ENCODE measurements at regions not wholly inside any gene's neighbourhood (a gene's known extent, or its start where the extent isn't known, plus 50 kb on each side); places are given as distances from the start of the nearest gene placed in this dataset.

DNA sequence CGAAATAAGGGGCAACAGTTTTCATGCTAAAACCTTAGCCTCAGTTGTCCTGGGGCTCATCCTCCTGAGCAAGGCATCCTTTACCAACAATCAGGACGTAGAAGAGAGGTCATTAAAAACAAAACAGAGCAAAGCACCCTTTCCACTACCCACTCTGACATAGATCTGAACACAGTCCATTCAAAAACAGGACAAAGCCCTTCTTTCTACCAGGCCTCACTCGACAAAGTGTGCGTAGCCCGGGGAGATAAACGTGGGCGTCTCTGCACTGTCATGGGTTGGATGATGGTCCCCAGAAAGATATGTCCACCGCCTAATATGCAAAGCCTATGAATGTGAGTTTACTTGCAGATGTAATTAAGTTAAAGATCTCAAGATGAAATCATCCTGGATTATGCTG is 60.6 kb upstream of the TAS2R1 start:
- DNase-seq (ENCODE audit: extremely low spot score), result no peak
- CTCF ChIA-PET, result no interaction called here
- POLR2A ChIA-PET, result no interaction called here
- TF ChIP-seq CTCF (IDR thresholded peaks at IDR 0.05; ENCODE audit: control extremely low read depth, extremely low read depth, low read depth, missing control alignments), result no peak

GRCh38 chr5:9686216-9686615 is 56.1 kb upstream of the TAS2R1 start:
- DNase-seq (ENCODE audit: extremely low spot score), result no peak
- TF ChIP-seq CTCF (IDR thresholded peaks at IDR 0.05; ENCODE audit: control extremely low read depth, extremely low read depth, low read depth, missing control alignments), result no peak
- POLR2A ChIA-PET, result no interaction called here
- CTCF ChIA-PET, result interaction anchor here (1.2 kb wide), 1 partner anchor 16 kb away, joined by 3 read pairs; no protein-coding TSS in a partner anchor

DNA sequence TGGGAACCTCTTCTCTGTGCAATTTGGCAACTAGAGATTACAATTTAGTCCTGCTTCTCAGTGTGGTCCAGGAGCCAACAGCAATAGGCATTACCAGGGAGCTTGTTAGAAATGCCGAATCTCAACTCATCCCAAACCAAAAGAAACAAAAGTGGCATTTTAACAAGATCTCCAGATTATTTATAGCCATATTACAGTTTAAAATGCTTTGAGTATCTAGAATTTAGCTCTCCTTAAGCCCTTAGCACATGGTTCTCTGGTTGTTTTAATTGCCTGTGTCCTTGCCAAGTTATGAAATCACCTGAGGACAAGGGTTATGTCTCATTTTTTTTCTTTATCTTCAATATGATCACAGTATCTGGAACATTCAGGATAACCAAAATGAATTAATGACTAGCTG is 51.6 kb upstream of the TAS2R1 start:
- CTCF ChIA-PET, result no interaction called here
- POLR2A ChIA-PET, result no interaction called here
- DNase-seq (ENCODE audit: extremely low spot score), result no peak
- TF ChIP-seq CTCF (IDR thresholded peaks at IDR 0.05; ENCODE audit: control extremely low read depth, extremely low read depth, low read depth, missing control alignments), result no peak
